ENCODE measurements at regions not wholly inside any gene's neighbourhood (a gene's known extent, or its start where the extent isn't known, plus 50 kb on each side); places are given as distances from the start of the nearest gene placed in this dataset.

- no peaks in the 10 kb centered on the region for H3K36me3 Mint-ChIP-seq (ENCODE audit: insufficient read depth, unreplicated experiment)
Observed at GRCh38 chr18:43620936-43621335, 343.6 kb upstream of the SYT4 start.

GRCh38 chr18:43622024-43622423 lies 344.7 kb upstream of the SYT4 start:
- no peak for DNase-seq
- intact Hi-C loops (cut with micrococcal nuclease; ENCODE audit: unreplicated experiment) = loop anchor here (5.0 kb wide), 3 partner anchors 505 to 1275 kb away; no protein-coding TSS in a partner anchor
- Mint-ChIP-seq H3K9me3 (ENCODE audit: low read depth, unreplicated experiment) (no peaks in the 10 kb centered on the region), H3K36me3 (ENCODE audit: insufficient read depth, unreplicated experiment) (no peaks in the 10 kb centered on the region), H3K27me3 (ENCODE audit: unreplicated experiment) (no peaks in the 10 kb centered on the region), H3K4me3 (ENCODE audit: low read depth, unreplicated experiment) (no peak overlapping the region), H3K27ac (ENCODE audit: unreplicated experiment) (no peak overlapping the region), H3K4me1 (ENCODE audit: low read depth, unreplicated experiment) (peaks cover 9% of the 10 kb centered on the region)
- CTCF ChIA-PET = interaction anchor here (0.6 kb wide), 1 partner anchor 664 kb away, joined by 3 read pairs; no protein-coding TSS in a partner anchor
- no peak for TF ChIP-seq CTCF (IDR thresholded peaks at IDR 0.05; ENCODE audit: unreplicated experiment)
- no TSS peak for BruUV-seq (replicated peaks)

More at GRCh38 chr18:43620936-43621335, 343.6 kb upstream of the SYT4 start:
- no peak overlapping the region for H3K4me3 Mint-ChIP-seq (ENCODE audit: low read depth, unreplicated experiment)
- peak; percentile 40 for TF ChIP-seq CTCF (IDR thresholded peaks at IDR 0.05; ENCODE audit: unreplicated experiment)
- no peak overlapping the region for H3K27ac Mint-ChIP-seq (ENCODE audit: unreplicated experiment)
- peak; percentile 3 for DNase-seq
- no TSS peak for BruUV-seq (replicated peaks)
- peaks cover 9% of the 10 kb centered on the region for H3K4me1 Mint-ChIP-seq (ENCODE audit: low read depth, unreplicated experiment)
- CTCF ChIA-PET = interaction anchor here (0.9 kb wide), 1 partner anchor 1764 kb away, joined by 5 read pairs; no protein-coding TSS in a partner anchor
- intact Hi-C loops (cut with micrococcal nuclease; ENCODE audit: unreplicated experiment) = loop anchor here (1.0 to 5.0 kb wide), 5 partner anchors 506 to 1592 kb away; no protein-coding TSS in a partner anchor
- no peaks in the 10 kb centered on the region for H3K9me3 Mint-ChIP-seq (ENCODE audit: low read depth, unreplicated experiment)
- H3K27me3 Mint-ChIP-seq (ENCODE audit: unreplicated experiment) = no peaks in the 10 kb centered on the region

GRCh38 chr18:43625582-43625981 lies 348.3 kb upstream of the SYT4 start:
- H3K36me3 Mint-ChIP-seq (ENCODE audit: insufficient read depth, unreplicated experiment) = no peaks in the 10 kb centered on the region
- H3K4me3 Mint-ChIP-seq (ENCODE audit: low read depth, unreplicated experiment) = no peak overlapping the region
- H3K27ac Mint-ChIP-seq (ENCODE audit: unreplicated experiment) = no peak overlapping the region
- no peak for TF ChIP-seq CTCF (IDR thresholded peaks at IDR 0.05; ENCODE audit: unreplicated experiment)
- no peaks in the 10 kb centered on the region for H3K27me3 Mint-ChIP-seq (ENCODE audit: unreplicated experiment)
- CTCF ChIA-PET = no interaction called here
- intact Hi-C loops (cut with micrococcal nuclease; ENCODE audit: unreplicated experiment) = no loop called here
- no TSS peak for BruUV-seq (replicated peaks)
- no peaks in the 10 kb centered on the region for H3K9me3 Mint-ChIP-seq (ENCODE audit: low read depth, unreplicated experiment)
- no peak for DNase-seq
- H3K4me1 Mint-ChIP-seq (ENCODE audit: low read depth, unreplicated experiment) = peaks cover 9% of the 10 kb centered on the region

GRCh38 chr18:43627848-43628530 lies 350.7 kb upstream of the SYT4 start:
- Mint-ChIP-seq H3K27me3 (ENCODE audit: unreplicated experiment) (no peaks in the 10 kb centered on the region), H3K4me1 (ENCODE audit: low read depth, unreplicated experiment) (no peaks in the 10 kb centered on the region), H3K27ac (ENCODE audit: unreplicated experiment) (no peak overlapping the region), H3K4me3 (ENCODE audit: low read depth, unreplicated experiment) (no peak overlapping the region), H3K9me3 (ENCODE audit: low read depth, unreplicated experiment) (no peaks in the 10 kb centered on the region), H3K36me3 (ENCODE audit: insufficient read depth, unreplicated experiment) (no peaks in the 10 kb centered on the region)
- no peak for DNase-seq
- CTCF ChIA-PET = no interaction called here
- intact Hi-C loops (cut with micrococcal nuclease; ENCODE audit: unreplicated experiment) = no loop called here
- BruUV-seq (replicated peaks) = no TSS peak
- no peak for TF ChIP-seq CTCF (IDR thresholded peaks at IDR 0.05; ENCODE audit: unreplicated experiment)
